SK-N-SH (cell line): ENCODE measurements at regions not wholly inside any gene's neighbourhood (a gene's known extent, or its start where the extent isn't known, plus 50 kb on each side); places are given as distances from the start of the nearest gene placed in this dataset.

Experiments used
- CTCF ChIA-PET: fragments of 300-600, 350-600 bp; formaldehyde crosslinking; extraction: SDS; loops from one replicate; lab custom pipeline; 2021; lab: Yijun Ruan, JAX
- POLR2A ChIA-PET: fragments of 350-600 bp; sonication (Branson Sonifier 250); formaldehyde crosslinking; extraction: SDS; loops from one replicate; lab custom pipeline; 2020; ENCODE audit warnings: antibody characterized with exemption, inconsistent platforms; lab: Yijun Ruan, JAX
- DNase-seq: peaks from one replicate; pipeline ENCODE4 v3.0.0; 2012
- H2AFZ ChIP-seq: fragments of 200-600 bp; sonication (generic); 2 replicates; pipeline ENCODE4 v1.8.1; 2016; ENCODE audit warnings: antibody characterized with exemption, mild to moderate bottlenecking, low read depth
- H3F3A ChIP-seq: fragments of 200-600 bp; sonication (generic); replicated peaks from 2 replicates; pipeline ENCODE3; 2016; ENCODE audit warnings: antibody characterized with exemption, mild to moderate bottlenecking; ENCODE audit not compliant: insufficient read depth
- H3K27ac ChIP-seq, 2 experiments: fragments of 200-500 bp in 1 of 2; fragments of 200-600 bp in 1 of 2; sonication (Bioruptor generic) in 1 of 2; sonication (generic), shearing (Covaris generic) in 1 of 2; 2 replicates each; pipeline versions ENCODE4 v1.5.1 to v1.6.1; 2014 to 2016; ENCODE audit warnings: low read depth in 2 of 2, inconsistent platforms in 1 of 2, low read length in 1 of 2, mild to moderate bottlenecking in 1 of 2, mixed read lengths in 1 of 2
- H3K27me3 ChIP-seq: fragments of 200-600 bp; sonication (generic), shearing (Covaris generic); 2 replicates; pipeline ENCODE4 v1.6.1; 2016; ENCODE audit warnings: mixed run types; ENCODE audit not compliant: insufficient read depth
- H3K36me3 ChIP-seq, 2 experiments: fragments of 200-500 bp in 1 of 2; fragments of 200-600 bp in 1 of 2; sonication (Bioruptor generic) in 1 of 2; sonication (generic) in 1 of 2; replicated peaks in 1 of 2; 2 replicates each; pipeline versions ENCODE3 to v1.5.1; 2014 to 2016; ENCODE audit warnings: low read length in 1 of 2, mild to moderate bottlenecking in 1 of 2; ENCODE audit not compliant: insufficient read depth in 2 of 2, control insufficient read depth in 1 of 2
- H3K4me1 ChIP-seq, 2 experiments: fragments of 200-500 bp in 1 of 2; fragments of 200-600 bp in 1 of 2; sonication (Bioruptor generic) in 1 of 2; sonication (generic), shearing (Covaris generic) in 1 of 2; 2 replicates each; pipeline versions ENCODE4 v1.5.1 to v1.6.1; 2014 to 2016; ENCODE audit warnings: low read depth in 1 of 2, low read length in 1 of 2, mixed run types in 1 of 2; ENCODE audit not compliant: insufficient read depth in 2 of 2, control insufficient read depth in 1 of 2
- H3K4me2 ChIP-seq: fragments of 200-600 bp; sonication (generic), shearing (Covaris generic); 2 replicates; pipeline ENCODE4 v1.6.1; 2017; ENCODE audit warnings: mixed run types
- H3K4me3 ChIP-seq, 2 experiments: fragments of 200-500 bp in 1 of 2; fragments of 200-600 bp in 1 of 2; sonication (Bioruptor generic) in 1 of 2; sonication (generic), shearing (Covaris generic) in 1 of 2; 2 replicates each; pipeline versions ENCODE4 v1.5.1 to v1.8.1; 2014 to 2016; ENCODE audit warnings: low read depth in 2 of 2, inconsistent platforms in 1 of 2, low read length in 1 of 2, mild to moderate bottlenecking in 1 of 2, mixed read lengths in 1 of 2, moderate library complexity in 1 of 2
- H3K79me2 ChIP-seq: fragments of 200-600 bp; sonication (generic); 2 replicates; pipeline ENCODE4 v1.8.1; 2017; ENCODE audit warnings: mild to moderate bottlenecking; ENCODE audit not compliant: insufficient read depth
- H3K9ac ChIP-seq: fragments of 200-600 bp; sonication (generic); 2 replicates; pipeline ENCODE4 v1.6.1; 2017; ENCODE audit warnings: mixed run types
- H3K9me2 ChIP-seq: fragments of 200-600 bp; sonication (generic); 2 replicates; pipeline ENCODE4 v1.6.1; 2017; ENCODE audit warnings: mixed run types
- H3K9me3 ChIP-seq: fragments of 200-600 bp; sonication (generic); 2 replicates; pipeline ENCODE4 v1.6.1; 2017; ENCODE audit warnings: mixed run types, mild to moderate bottlenecking, moderate library complexity
- H4K20me1 ChIP-seq: fragments of 200-600 bp; sonication (generic); 2 replicates; pipeline ENCODE4 v1.6.1; 2017; ENCODE audit warnings: mild to moderate bottlenecking, mixed run types; ENCODE audit not compliant: insufficient read depth
- CHD2 ChIP-seq: fragments of 150-350 bp; IDR thresholded peaks from 2 replicates; pipeline ENCODE4 v1.6.1; 2018; ENCODE audit warnings: low read length; ENCODE audit not compliant: partially characterized antibody
- EP300 ChIP-seq, 2 experiments: IDR thresholded peaks; 2 replicates each; pipeline versions ENCODE4 v1.4.0 to v1.6.1; 2012; ENCODE audit warnings: borderline replicate concordance in 1 of 2, low read depth in 1 of 2, low read length in 1 of 2
- EZH2phosphoT487 ChIP-seq: fragments of 200-600 bp; sonication (generic); IDR thresholded peaks from 2 replicates; pipeline ENCODE4 v1.6.1; 2017; ENCODE audit warnings: low read depth, mixed run types, mild to moderate bottlenecking, antibody characterized with exemption, moderate library complexity, borderline replicate concordance
- FOSL2 ChIP-seq: IDR thresholded peaks from 2 replicates; pipeline ENCODE4 v1.4.0; 2012; ENCODE audit warnings: low read depth, mild to moderate bottlenecking, moderate library complexity, borderline replicate concordance
- FOXJ3 ChIP-seq: sonication (generic); formaldehyde crosslinking; IDR thresholded peaks from 2 replicates; pipeline ENCODE4 v1.5.1; 2020; ENCODE audit warnings: mild to moderate bottlenecking, missing genetic modification reagents
- FOXM1 ChIP-seq: IDR thresholded peaks from 2 replicates; pipeline ENCODE4 v1.4.0; 2012; ENCODE audit warnings: low read depth, mild to moderate bottlenecking
- GATA2 ChIP-seq: sonication (generic); formaldehyde crosslinking; IDR thresholded peaks from 2 replicates; pipeline ENCODE4 v1.5.0; 2020; ENCODE audit warnings: mild to moderate bottlenecking, missing genetic modification reagents
- JUND ChIP-seq: IDR thresholded peaks from 2 replicates; pipeline ENCODE4 v1.4.0; 2012
- MEF2A ChIP-seq: IDR thresholded peaks from 2 replicates; pipeline ENCODE4 v1.4.0; 2012; ENCODE audit warnings: low read depth, borderline replicate concordance
- NRF1 ChIP-seq: IDR thresholded peaks from 2 replicates; pipeline ENCODE4 v1.6.1; 2012; ENCODE audit warnings: low read depth, mild to moderate bottlenecking, low read length
- RAD21 ChIP-seq: IDR thresholded peaks from 2 replicates; pipeline ENCODE4 v1.6.1; 2012; ENCODE audit warnings: mild to moderate bottlenecking, low read length
- RCOR1 ChIP-seq: fragments of 150-350 bp; IDR thresholded peaks from 2 replicates; pipeline ENCODE4 v1.6.1; 2017; ENCODE audit warnings: antibody characterized with exemption, low read length
- SMC3 ChIP-seq: IDR thresholded peaks from 2 replicates; pipeline ENCODE4 v1.6.1; 2012; ENCODE audit warnings: low read depth, low read length, improper control_type of control experiment
- YY1 ChIP-seq: IDR thresholded peaks from 2 replicates; pipeline ENCODE4 v1.4.0; 2012; ENCODE audit warnings: low read depth, mild to moderate bottlenecking
- ZBTB33 ChIP-seq: IDR thresholded peaks from 2 replicates; pipeline ENCODE4 v1.4.0; 2012; ENCODE audit warnings: low read depth, borderline replicate concordance
- WGBS: methylation state at CpG from one replicate; pipeline ENCODE4 v1.1.6; 2017; ENCODE audit warnings: low lambda C conversion rate; 5-methylcytosine and 5-hydroxymethylcytosine counted together
- TF ChIP-seq, protein P1 (sequence below): fragments of 150-350 bp; IDR thresholded peaks from 2 replicates; pipeline ENCODE4 v1.6.1; 2017; ENCODE audit warnings: antibody characterized with exemption, low read length, low read depth, borderline replicate concordance
- TF ChIP-seq, protein P2 (sequence below): IDR thresholded peaks from 2 replicates; pipeline ENCODE4 v1.4.0; 2012; ENCODE audit warnings: low read depth
- TF ChIP-seq, protein P3 (sequence below): IDR thresholded peaks from 2 replicates; pipeline ENCODE4 v1.6.1; 2012; ENCODE audit warnings: mild to moderate bottlenecking, low read depth, low read length, moderate library complexity
- TF ChIP-seq, protein P4 (sequence below): IDR thresholded peaks from 2 replicates; pipeline ENCODE4 v1.4.0; 2012; ENCODE audit warnings: low read depth, borderline replicate concordance

DNA sequence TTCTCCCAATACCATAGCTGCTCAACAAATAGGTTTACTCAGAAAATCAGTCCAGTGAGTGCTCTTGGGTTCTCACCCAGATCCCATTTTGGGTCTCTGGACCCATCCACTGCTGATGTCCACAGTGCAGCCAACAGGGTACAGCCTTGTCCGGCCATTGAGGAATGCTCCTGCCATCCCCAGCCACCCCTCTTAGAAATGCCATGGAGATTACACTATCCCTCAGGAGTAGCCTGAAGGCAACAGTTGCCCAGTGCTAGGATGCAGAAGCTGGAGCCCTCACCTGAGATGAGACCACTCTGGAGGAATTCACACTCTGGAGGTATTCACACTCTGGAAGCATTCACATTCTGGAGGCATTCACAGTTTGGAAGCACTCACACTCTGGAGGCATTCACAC is 958.8 kb upstream of the TMEM132C start (continued):
- TF ChIP-seq ZBTB33 (no peak), EP300 (IDR thresholded peaks at IDR 0.05; ENCODE audit: borderline replicate concordance in 1 of 2, low read depth in 1 of 2, low read length in 1 of 2) (no peak), GATA2 (no peak)

GRCh38 chr12:127310548-127310947 is 956.4 kb upstream of the TMEM132C start:
- H3K79me2 ChIP-seq = no peaks in the 10 kb centered on the region
- no peak overlapping the region for H3K9ac ChIP-seq
- ChIA-PET CTCF (no interaction called here), POLR2A (no interaction called here)
- H4K20me1 ChIP-seq = no peaks in the 10 kb centered on the region
- no peak for DNase-seq
- no peak overlapping the region for H2AFZ ChIP-seq
- no peaks in the 10 kb centered on the region for H3K27me3 ChIP-seq
- no peak overlapping the region for H3K27ac ChIP-seq
- no peaks in the 10 kb centered on the region for H3K9me3 ChIP-seq
- TF ChIP-seq RCOR1 (no peak), JUND (no peak), YY1 (no peak), CHD2 (no peak), FOXJ3 (CRISPR knock-in tag) (no peak), FOSL2 (no peak), EP300 (IDR thresholded peaks at IDR 0.05; ENCODE audit: borderline replicate concordance in 1 of 2, low read depth in 1 of 2, low read length in 1 of 2) (no peak), SMC3 (no peak), FOXM1 (no peak), MEF2A (no peak), RAD21 (no peak), ZBTB33 (no peak), EZH2phosphoT487 (no peak), NRF1 (no peak), GATA2 (no peak)
- TF ChIP-seq, protein P1, sequence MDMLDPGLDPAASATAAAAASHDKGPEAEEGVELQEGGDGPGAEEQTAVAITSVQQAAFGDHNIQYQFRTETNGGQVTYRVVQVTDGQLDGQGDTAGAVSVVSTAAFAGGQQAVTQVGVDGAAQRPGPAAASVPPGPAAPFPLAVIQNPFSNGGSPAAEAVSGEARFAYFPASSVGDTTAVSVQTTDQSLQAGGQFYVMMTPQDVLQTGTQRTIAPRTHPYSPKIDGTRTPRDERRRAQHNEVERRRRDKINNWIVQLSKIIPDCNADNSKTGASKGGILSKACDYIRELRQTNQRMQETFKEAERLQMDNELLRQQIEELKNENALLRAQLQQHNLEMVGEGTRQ = no peak
- TF ChIP-seq, protein P2, sequence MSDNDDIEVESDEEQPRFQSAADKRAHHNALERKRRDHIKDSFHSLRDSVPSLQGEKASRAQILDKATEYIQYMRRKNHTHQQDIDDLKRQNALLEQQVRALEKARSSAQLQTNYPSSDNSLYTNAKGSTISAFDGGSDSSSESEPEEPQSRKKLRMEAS = no peak
- TF ChIP-seq, protein P3, sequence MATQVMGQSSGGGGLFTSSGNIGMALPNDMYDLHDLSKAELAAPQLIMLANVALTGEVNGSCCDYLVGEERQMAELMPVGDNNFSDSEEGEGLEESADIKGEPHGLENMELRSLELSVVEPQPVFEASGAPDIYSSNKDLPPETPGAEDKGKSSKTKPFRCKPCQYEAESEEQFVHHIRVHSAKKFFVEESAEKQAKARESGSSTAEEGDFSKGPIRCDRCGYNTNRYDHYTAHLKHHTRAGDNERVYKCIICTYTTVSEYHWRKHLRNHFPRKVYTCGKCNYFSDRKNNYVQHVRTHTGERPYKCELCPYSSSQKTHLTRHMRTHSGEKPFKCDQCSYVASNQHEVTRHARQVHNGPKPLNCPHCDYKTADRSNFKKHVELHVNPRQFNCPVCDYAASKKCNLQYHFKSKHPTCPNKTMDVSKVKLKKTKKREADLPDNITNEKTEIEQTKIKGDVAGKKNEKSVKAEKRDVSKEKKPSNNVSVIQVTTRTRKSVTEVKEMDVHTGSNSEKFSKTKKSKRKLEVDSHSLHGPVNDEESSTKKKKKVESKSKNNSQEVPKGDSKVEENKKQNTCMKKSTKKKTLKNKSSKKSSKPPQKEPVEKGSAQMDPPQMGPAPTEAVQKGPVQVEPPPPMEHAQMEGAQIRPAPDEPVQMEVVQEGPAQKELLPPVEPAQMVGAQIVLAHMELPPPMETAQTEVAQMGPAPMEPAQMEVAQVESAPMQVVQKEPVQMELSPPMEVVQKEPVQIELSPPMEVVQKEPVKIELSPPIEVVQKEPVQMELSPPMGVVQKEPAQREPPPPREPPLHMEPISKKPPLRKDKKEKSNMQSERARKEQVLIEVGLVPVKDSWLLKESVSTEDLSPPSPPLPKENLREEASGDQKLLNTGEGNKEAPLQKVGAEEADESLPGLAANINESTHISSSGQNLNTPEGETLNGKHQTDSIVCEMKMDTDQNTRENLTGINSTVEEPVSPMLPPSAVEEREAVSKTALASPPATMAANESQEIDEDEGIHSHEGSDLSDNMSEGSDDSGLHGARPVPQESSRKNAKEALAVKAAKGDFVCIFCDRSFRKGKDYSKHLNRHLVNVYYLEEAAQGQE = no peak
- TF ChIP-seq, protein P4, sequence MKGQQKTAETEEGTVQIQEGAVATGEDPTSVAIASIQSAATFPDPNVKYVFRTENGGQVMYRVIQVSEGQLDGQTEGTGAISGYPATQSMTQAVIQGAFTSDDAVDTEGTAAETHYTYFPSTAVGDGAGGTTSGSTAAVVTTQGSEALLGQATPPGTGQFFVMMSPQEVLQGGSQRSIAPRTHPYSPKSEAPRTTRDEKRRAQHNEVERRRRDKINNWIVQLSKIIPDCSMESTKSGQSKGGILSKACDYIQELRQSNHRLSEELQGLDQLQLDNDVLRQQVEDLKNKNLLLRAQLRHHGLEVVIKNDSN = no peak
- TF ChIP-seq, all 33 proteins: peak for 0
- no peaks in the 10 kb centered on the region for H3K9me2 ChIP-seq
- no peaks in the 10 kb centered on the region for H3K36me3 ChIP-seq
- no peaks in the 10 kb centered on the region for H3F3A ChIP-seq
- WGBS = 82% methylated on average over 4 of the region's 4 CpGs
- H3K4me3 ChIP-seq = no peak overlapping the region
- no peaks in the 10 kb centered on the region for H3K4me1 ChIP-seq
- H3K4me2 ChIP-seq = no peak overlapping the region
